HL-60 (cell line): ENCODE measurements at regions not wholly inside any gene's neighbourhood (a gene's known extent, or its start where the extent isn't known, plus 50 kb on each side); places are given as distances from the start of the nearest gene placed in this dataset.

Experiments used
- CTCF ChIP-seq: IDR thresholded peaks from one replicate; pipeline ENCODE4 v1.5.1; 2011; ENCODE audit warnings: low read length, control low read depth, inconsistent platforms; ENCODE audit not compliant: insufficient read depth
- REST ChIP-seq: IDR thresholded peaks from 2 replicates; pipeline ENCODE4 v1.6.1; 2012; ENCODE audit warnings: low read depth; ENCODE audit not compliant: insufficient replicate concordance

- TF ChIP-seq CTCF (no peak), REST (no peak)
These were observed 286.5 kb downstream of the LPIN1 start for GRCh38 chr2:12032975-12033374.
